A549 (cell line): ENCODE measurements at regions not wholly inside any gene's neighbourhood (a gene's known extent, or its start where the extent isn't known, plus 50 kb on each side); places are given as distances from the start of the nearest gene placed in this dataset.

Experiments
- ATAC-seq, 2 experiments: fragments of 200-7000 bp in 1 of 2; fragments of >200 bp in 1 of 2; cut with Nextera tagmentation in 1 of 2; cut with Tn5 transposase in 1 of 2; 3 replicates each; pipeline versions ENCODE4 v1.8.0 to v1.9.1; 2018 to 2020; ENCODE audit warnings: mild to moderate bottlenecking in 1 of 2, moderate library complexity in 1 of 2
- CTCF ChIA-PET: fragments of 300-600 bp; sonication (Branson Sonifier 250); formaldehyde crosslinking; extraction: SDS; loops from one replicate; lab custom pipeline; 2021; ENCODE audit warnings: antibody characterized with exemption, inconsistent platforms; lab: Yijun Ruan, JAX
- POLR2A ChIA-PET: fragments of 350-600 bp; formaldehyde crosslinking; extraction: SDS; loops from one replicate; lab custom pipeline; 2021; ENCODE audit warnings: antibody characterized with exemption, inconsistent platforms; lab: Yijun Ruan, JAX
- DNase-seq, 2 experiments: peaks; one replicate each; pipeline versions ENCODE4 v3.0.0 to v3.0.0-alpha.2; 2011 to 2016; ENCODE audit warnings: low read depth in 1 of 2, low spot score in 1 of 2
- FAIRE-seq: peaks from 2 replicates; lab custom pipeline; 2011; peaks lifted over from hg19 to GRCh38; lab: Jason Lieb, UNC
- H3K27ac ChIP-seq, 2 experiments: fragments of >200 bp; sonication (Bioruptor Twin); formaldehyde crosslinking; 3 replicates each; pipeline ENCODE4 v1.5.1; 2016 to 2017
- H3K4me1 ChIP-seq: fragments of >200 bp; sonication (Bioruptor Twin); formaldehyde crosslinking; 3 replicates; pipeline ENCODE4 v1.6.1; 2016
- H3K4me2 ChIP-seq: fragments of >200 bp; sonication (Bioruptor Twin); formaldehyde crosslinking; 3 replicates; pipeline ENCODE4 v1.6.1; 2016
- H3K4me3 ChIP-seq: fragments of >200 bp; sonication (Bioruptor Twin); formaldehyde crosslinking; 3 replicates; pipeline ENCODE4 v1.5.1; 2016
- H3K9me3 ChIP-seq: fragments of >200 bp; sonication (Bioruptor Twin); formaldehyde crosslinking; 3 replicates; pipeline ENCODE4 v1.6.1; 2016
- CBX2 ChIP-seq: fragments of 200-600 bp; sonication (generic); IDR thresholded peaks from 2 replicates; pipeline ENCODE4 v1.6.1; 2016; ENCODE audit warnings: low read depth, mild to moderate bottlenecking, borderline replicate concordance
- CBX8 ChIP-seq: fragments of 200-600 bp; sonication (generic); IDR thresholded peaks from 2 replicates; pipeline ENCODE4 v1.6.1; 2016
- CEBPB ChIP-seq, 2 experiments: fragments of >200 bp in 1 of 2; sonication (Bioruptor Twin) in 1 of 2; formaldehyde crosslinking in 1 of 2; IDR thresholded peaks; 2 replicates each; pipeline ENCODE4 v1.6.1; 2012 to 2016
- EHF ChIP-seq: fragments of 250-450 bp; sonication (Bioruptor Pico); IDR thresholded peaks from 2 replicates; pipeline ENCODE4 v1.5.0; 2020; ENCODE audit warnings: mild to moderate bottlenecking
- EP300 ChIP-seq, 2 experiments: fragments of >200 bp; sonication (Bioruptor Twin); formaldehyde crosslinking; IDR thresholded peaks; 2 replicates in 1 of 2; 3 replicates in 1 of 2; pipeline ENCODE4 v1.6.1; 2016 to 2017
- FOXS1 ChIP-seq: fragments of 250-450 bp; sonication (Bioruptor Pico); IDR thresholded peaks from 2 replicates; pipeline ENCODE4 v1.5.0; 2020; ENCODE audit warnings: mild to moderate bottlenecking, moderate library complexity
- HEYL ChIP-seq: fragments of 250-450 bp; sonication (Bioruptor Pico); IDR thresholded peaks from 2 replicates; pipeline ENCODE4 v1.8.0; 2021; ENCODE audit warnings: mild to moderate bottlenecking, moderate library complexity
- HOXA7 ChIP-seq: fragments of 250-450 bp; sonication (Bioruptor Pico); IDR thresholded peaks from 2 replicates; pipeline ENCODE4 v1.5.0; 2020; ENCODE audit warnings: mild to moderate bottlenecking, moderate library complexity
- HOXB13 ChIP-seq: fragments of 250-450 bp; sonication (Bioruptor Pico); IDR thresholded peaks from 2 replicates; pipeline ENCODE4 v1.5.0; 2020; ENCODE audit warnings: low read depth, mild to moderate bottlenecking, moderate library complexity
- JUN ChIP-seq, 2 experiments: fragments of >200 bp; sonication (Bioruptor Twin); formaldehyde crosslinking; IDR thresholded peaks; 2 replicates in 1 of 2; 3 replicates in 1 of 2; pipeline ENCODE4 v1.6.1; 2016 to 2017
- JUNB ChIP-seq: fragments of >200 bp; sonication (Bioruptor Twin); formaldehyde crosslinking; IDR thresholded peaks from 2 replicates; pipeline ENCODE4 v1.6.1; 2016
- KDM1A ChIP-seq: fragments of 200-600 bp; sonication (generic); IDR thresholded peaks from 2 replicates; pipeline ENCODE4 v1.6.1; 2016; ENCODE audit warnings: low read depth, mild to moderate bottlenecking
- MAFK ChIP-seq: fragments of 450-650 bp; IDR thresholded peaks from 2 replicates; pipeline ENCODE4 v1.6.1; 2014; ENCODE audit not compliant: partially characterized antibody
- NPAS2 ChIP-seq: fragments of 250-450 bp; sonication (Bioruptor Pico); IDR thresholded peaks from 2 replicates; pipeline ENCODE4 v1.8.0; 2022; ENCODE audit warnings: mild to moderate bottlenecking, moderate library complexity, borderline replicate concordance
- PHF8 ChIP-seq: fragments of 200-600 bp; sonication (generic); IDR thresholded peaks from 2 replicates; pipeline ENCODE4 v1.6.1; 2016; ENCODE audit warnings: low read depth, mild to moderate bottlenecking, antibody characterized with exemption, moderate library complexity, borderline replicate concordance
- POLR2A ChIP-seq: IDR thresholded peaks from 2 replicates; pipeline ENCODE4 v1.6.1; 2012; ENCODE audit warnings: mild to moderate bottlenecking, low read length
- RARB ChIP-seq: fragments of 250-450 bp; sonication (Bioruptor Pico); IDR thresholded peaks from 2 replicates; pipeline ENCODE4 v1.8.0; 2021; ENCODE audit warnings: mild to moderate bottlenecking, moderate library complexity
- RCOR1 ChIP-seq: fragments of 150-350 bp; IDR thresholded peaks from 2 replicates; pipeline ENCODE4 v1.6.1; 2014; ENCODE audit warnings: antibody characterized with exemption, low read length, low read depth
- SMC3 ChIP-seq: fragments of >200 bp; sonication (Bioruptor Twin); formaldehyde crosslinking; IDR thresholded peaks from 3 replicates; pipeline ENCODE4 v1.6.1; 2018; ENCODE audit warnings: inconsistent platforms
- SREBF2 ChIP-seq: fragments of 450-650 bp; IDR thresholded peaks from 2 replicates; pipeline ENCODE4 v1.6.1; 2014; ENCODE audit warnings: mild to moderate bottlenecking, moderate library complexity
- TFCP2L1 ChIP-seq: fragments of 250-450 bp; sonication (Bioruptor Pico); IDR thresholded peaks from 2 replicates; pipeline ENCODE4 v1.5.0; 2021; ENCODE audit warnings: mild to moderate bottlenecking
- ZC3H11A ChIP-seq: fragments of 450-650 bp; IDR thresholded peaks from 2 replicates; pipeline ENCODE4 v1.6.1; 2014; ENCODE audit warnings: antibody characterized with exemption, mild to moderate bottlenecking
- ZFP36 ChIP-seq: fragments of 450-650 bp; IDR thresholded peaks from 2 replicates; pipeline ENCODE4 v1.6.1; 2014; ENCODE audit warnings: borderline replicate concordance; ENCODE audit not compliant: partially characterized antibody
- ZSCAN20 ChIP-seq: fragments of 250-450 bp; sonication (Bioruptor Pico); IDR thresholded peaks from 2 replicates; pipeline ENCODE4 v1.8.0; 2022; ENCODE audit warnings: mild to moderate bottlenecking, moderate library complexity
- WGBS: methylation state at CpG from one replicate; pipeline ENCODE4 v1.1.6; 2017; ENCODE audit errors: missing lambda C conversion rate; 5-methylcytosine and 5-hydroxymethylcytosine counted together
- TF ChIP-seq, protein P1 (sequence below): fragments of 250-450 bp; sonication (Bioruptor Pico); IDR thresholded peaks from 2 replicates; pipeline ENCODE4 v1.5.0; 2020; ENCODE audit warnings: low read depth, mild to moderate bottlenecking, moderate library complexity
- TF ChIP-seq, protein P2 (sequence below): fragments of 450-650 bp; IDR thresholded peaks from 2 replicates; pipeline ENCODE4 v1.6.1; 2014; ENCODE audit warnings: antibody characterized with exemption
- TF ChIP-seq, protein P3 (sequence below): fragments of >200 bp; sonication (Bioruptor Twin); formaldehyde crosslinking; IDR thresholded peaks from 3 replicates; pipeline ENCODE4 v1.6.1; 2016
- TF ChIP-seq, protein P4 (sequence below): IDR thresholded peaks from 2 replicates; pipeline ENCODE4 v1.6.1; 2012
- TF ChIP-seq, protein P5 (sequence below): fragments of >200 bp; sonication (Bioruptor Twin); formaldehyde crosslinking; IDR thresholded peaks from 2 replicates; pipeline ENCODE4 v1.6.1; 2016

DNA sequence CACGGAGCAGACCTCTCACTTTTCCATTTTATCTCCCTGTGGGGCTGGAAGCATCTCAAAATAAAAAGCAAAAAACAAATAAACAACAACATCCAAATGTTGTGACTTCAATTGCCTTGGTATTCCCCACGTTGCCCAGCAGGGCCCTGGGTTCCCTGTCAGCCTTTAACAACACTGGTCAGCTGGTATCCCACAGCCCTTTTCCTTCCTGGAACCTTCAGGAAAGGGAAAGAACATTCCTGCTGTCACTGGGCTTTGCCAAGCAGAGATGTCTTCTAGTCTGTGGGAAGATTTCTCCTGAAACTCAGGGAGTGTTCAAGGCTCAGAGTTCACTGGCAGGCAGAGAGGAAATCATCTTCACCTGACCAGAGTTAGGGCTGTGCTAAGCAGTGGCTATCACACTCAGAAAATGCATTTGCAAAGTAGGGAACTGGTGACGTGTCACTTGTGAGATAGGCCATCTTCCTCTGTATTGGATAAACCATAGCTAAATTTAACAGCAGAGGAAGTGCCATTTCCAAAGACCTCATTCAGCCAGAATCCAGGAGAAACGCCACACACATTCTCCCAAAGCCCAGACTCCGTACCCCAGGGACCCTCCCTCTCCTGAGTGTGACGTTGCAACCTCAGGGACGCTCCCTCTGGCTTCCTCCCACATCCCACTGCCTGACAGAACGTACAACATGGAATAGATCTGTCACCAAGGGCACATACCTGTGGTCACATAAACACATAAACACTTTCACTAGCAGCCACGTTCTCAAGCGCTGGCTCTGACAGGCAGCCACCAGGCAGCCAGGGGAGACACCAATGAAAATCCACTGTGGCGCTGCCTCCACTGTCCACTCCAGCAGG, 274.0 kb upstream of the DAPK1 start:
- DNase-seq (no peak), FAIRE-seq (no peak), ATAC-seq (peak in 1 of 2 experiments; percentile 30; a peak in 2 of 6 replicates)
- H3K9me3 ChIP-seq = no peaks in the 10 kb centered on the region
- ChIA-PET POLR2A (no interaction called here), CTCF (no interaction called here)
- H3K4me2 ChIP-seq = no peak overlapping the region
- TF ChIP-seq ZC3H11A = no peak
- TF ChIP-seq ZFP36 = no peak
- no peak for TF ChIP-seq CBX8
- TF ChIP-seq NPAS2 (CRISPR knock-in tag) = no peak
- no peak for TF ChIP-seq JUNB
- TF ChIP-seq ZSCAN20 (CRISPR knock-in tag) = no peak
- no peak for TF ChIP-seq CBX2
- no peak for TF ChIP-seq FOXS1 (CRISPR knock-in tag)
- TF ChIP-seq, protein P1, sequence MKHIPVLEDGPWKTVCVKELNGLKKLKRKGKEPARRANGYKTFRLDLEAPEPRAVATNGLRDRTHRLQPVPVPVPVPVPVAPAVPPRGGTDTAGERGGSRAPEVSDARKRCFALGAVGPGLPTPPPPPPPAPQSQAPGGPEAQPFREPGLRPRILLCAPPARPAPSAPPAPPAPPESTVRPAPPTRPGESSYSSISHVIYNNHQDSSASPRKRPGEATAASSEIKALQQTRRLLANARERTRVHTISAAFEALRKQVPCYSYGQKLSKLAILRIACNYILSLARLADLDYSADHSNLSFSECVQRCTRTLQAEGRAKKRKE (CRISPR knock-in tag) = no peak
- TF ChIP-seq, protein P2, sequence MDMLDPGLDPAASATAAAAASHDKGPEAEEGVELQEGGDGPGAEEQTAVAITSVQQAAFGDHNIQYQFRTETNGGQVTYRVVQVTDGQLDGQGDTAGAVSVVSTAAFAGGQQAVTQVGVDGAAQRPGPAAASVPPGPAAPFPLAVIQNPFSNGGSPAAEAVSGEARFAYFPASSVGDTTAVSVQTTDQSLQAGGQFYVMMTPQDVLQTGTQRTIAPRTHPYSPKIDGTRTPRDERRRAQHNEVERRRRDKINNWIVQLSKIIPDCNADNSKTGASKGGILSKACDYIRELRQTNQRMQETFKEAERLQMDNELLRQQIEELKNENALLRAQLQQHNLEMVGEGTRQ = no peak
- TF ChIP-seq PHF8 = no peak
- no peak for TF ChIP-seq EP300 (IDR thresholded peaks at IDR 0.05)
- TF ChIP-seq, protein P3, sequence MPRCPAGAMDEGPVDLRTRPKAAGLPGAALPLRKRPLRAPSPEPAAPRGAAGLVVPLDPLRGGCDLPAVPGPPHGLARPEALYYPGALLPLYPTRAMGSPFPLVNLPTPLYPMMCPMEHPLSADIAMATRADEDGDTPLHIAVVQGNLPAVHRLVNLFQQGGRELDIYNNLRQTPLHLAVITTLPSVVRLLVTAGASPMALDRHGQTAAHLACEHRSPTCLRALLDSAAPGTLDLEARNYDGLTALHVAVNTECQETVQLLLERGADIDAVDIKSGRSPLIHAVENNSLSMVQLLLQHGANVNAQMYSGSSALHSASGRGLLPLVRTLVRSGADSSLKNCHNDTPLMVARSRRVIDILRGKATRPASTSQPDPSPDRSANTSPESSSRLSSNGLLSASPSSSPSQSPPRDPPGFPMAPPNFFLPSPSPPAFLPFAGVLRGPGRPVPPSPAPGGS = no peak
- TF ChIP-seq JUN (IDR thresholded peaks at IDR 0.05) = no peak
- no peak for TF ChIP-seq POLR2A
- TF ChIP-seq HOXA7 (CRISPR knock-in tag) = no peak
- TF ChIP-seq, protein P4, sequence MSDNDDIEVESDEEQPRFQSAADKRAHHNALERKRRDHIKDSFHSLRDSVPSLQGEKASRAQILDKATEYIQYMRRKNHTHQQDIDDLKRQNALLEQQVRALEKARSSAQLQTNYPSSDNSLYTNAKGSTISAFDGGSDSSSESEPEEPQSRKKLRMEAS = no peak
- no peak for TF ChIP-seq TFCP2L1 (CRISPR knock-in tag)
- TF ChIP-seq, protein P5, sequence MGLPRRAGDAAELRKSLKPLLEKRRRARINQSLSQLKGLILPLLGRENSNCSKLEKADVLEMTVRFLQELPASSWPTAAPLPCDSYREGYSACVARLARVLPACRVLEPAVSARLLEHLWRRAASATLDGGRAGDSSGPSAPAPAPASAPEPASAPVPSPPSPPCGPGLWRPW = no peak
- no peak for TF ChIP-seq RARB (CRISPR knock-in tag)
- H3K4me3 ChIP-seq = no peak overlapping the region
- H3K27ac ChIP-seq = no peak overlapping the region
- 12% methylated on average over 11 of the region's 11 CpGs for WGBS
- no peaks in the 10 kb centered on the region for H3K4me1 ChIP-seq

DNA sequence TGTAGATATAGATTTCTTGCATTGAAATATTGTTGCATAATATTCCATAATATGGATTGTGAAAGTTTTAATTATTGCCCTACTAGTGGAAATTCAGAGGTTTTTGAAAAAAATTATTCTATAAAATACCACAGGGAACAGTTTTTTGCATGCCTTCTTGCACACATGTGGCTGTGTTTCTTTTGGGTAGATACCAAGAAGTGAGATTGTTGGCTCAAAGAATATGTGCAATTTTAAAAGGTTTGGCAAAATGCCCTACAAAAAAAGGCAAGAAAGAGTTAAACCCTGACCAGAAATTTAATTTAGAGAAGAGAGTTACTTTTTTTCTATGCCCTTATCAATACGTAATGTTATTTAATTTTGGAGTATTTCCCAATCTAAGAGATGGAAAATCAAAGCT, 270.8 kb upstream of the DAPK1 start:
- FAIRE-seq (no peak), DNase-seq (no peak), ATAC-seq (no peak)
- no peak overlapping the region for H3K4me2 ChIP-seq
- ChIA-PET CTCF (no interaction called here), POLR2A (no interaction called here)
- H3K27ac ChIP-seq = no peak overlapping the region
- no peaks in the 10 kb centered on the region for H3K4me1 ChIP-seq
- no peak overlapping the region for H3K4me3 ChIP-seq
- 0 out of 3 replicates have a peak, but pooled peaks cover 4% of the 10 kb centered on the region for H3K9me3 ChIP-seq
- 48% methylated on average over 1 of the region's 1 CpG for WGBS
- TF ChIP-seq, protein P2 = no peak
- TF ChIP-seq HEYL (CRISPR knock-in tag) (no peak), CBX8 (no peak), SMC3 (no peak), SREBF2 (no peak), KDM1A (no peak), FOXS1 (CRISPR knock-in tag) (no peak), RCOR1 (no peak), TFCP2L1 (CRISPR knock-in tag) (no peak), MAFK (no peak), HOXB13 (CRISPR knock-in tag) (no peak), CEBPB (IDR thresholded peaks at IDR 0.05) (no peak), EHF (no peak)
- TF ChIP-seq, protein P3 = no peak
- TF ChIP-seq, protein P4 = no peak
